ENCODE measurements at regions not wholly inside any gene's neighbourhood (a gene's known extent, or its start where the extent isn't known, plus 50 kb on each side); places are given as distances from the start of the nearest gene placed in this dataset.

- no peak for TF ChIP-seq REST (IDR thresholded peaks at IDR 0.05; ENCODE audit: borderline replicate concordance)
- TF ChIP-seq EZH2 (IDR thresholded peaks at IDR 0.05; ENCODE audit: borderline replicate concordance, insufficient read depth, low read length, poor library complexity, severe bottlenecking), result no peak
- TF ChIP-seq CTCF (IDR thresholded peaks at IDR 0.05; ENCODE audit: poor library complexity, severe bottlenecking), result no peak
Observed at GRCh38 chr3:191136347-191136746, 62.7 kb upstream of the OSTN start.

Measured in neural cell (in vitro differentiated cells).